ENCODE measurements at regions not wholly inside any gene's neighbourhood (a gene's known extent, or its start where the extent isn't known, plus 50 kb on each side); places are given as distances from the start of the nearest gene placed in this dataset.
"Not testable (repeated sequence)": the region's sequence is repeated elsewhere in the genome, so short reads cannot be mapped to it uniquely, and the experiment has no call there.

DNA sequence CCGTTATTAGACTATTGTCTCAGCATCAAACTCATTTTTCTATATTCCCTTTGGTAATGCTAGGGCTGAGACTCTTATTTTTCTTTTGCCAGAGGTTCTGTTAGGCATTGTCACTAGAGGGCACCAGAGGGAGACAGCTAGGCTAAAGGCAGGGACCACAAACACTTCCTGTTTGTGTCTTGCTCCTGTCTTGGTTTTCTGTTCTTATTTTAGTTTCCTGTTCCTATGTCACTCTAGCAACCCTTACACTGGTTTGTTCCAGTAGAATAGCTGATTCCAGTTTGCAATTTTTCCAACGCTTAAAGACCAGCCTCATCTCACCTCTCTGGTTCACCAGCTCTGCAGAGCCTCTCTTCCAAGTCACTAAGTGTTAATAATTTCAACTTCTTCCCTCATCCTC lies 772.0 kb downstream of the DIAPH3 start:
- TF ChIP-seq, protein P1, sequence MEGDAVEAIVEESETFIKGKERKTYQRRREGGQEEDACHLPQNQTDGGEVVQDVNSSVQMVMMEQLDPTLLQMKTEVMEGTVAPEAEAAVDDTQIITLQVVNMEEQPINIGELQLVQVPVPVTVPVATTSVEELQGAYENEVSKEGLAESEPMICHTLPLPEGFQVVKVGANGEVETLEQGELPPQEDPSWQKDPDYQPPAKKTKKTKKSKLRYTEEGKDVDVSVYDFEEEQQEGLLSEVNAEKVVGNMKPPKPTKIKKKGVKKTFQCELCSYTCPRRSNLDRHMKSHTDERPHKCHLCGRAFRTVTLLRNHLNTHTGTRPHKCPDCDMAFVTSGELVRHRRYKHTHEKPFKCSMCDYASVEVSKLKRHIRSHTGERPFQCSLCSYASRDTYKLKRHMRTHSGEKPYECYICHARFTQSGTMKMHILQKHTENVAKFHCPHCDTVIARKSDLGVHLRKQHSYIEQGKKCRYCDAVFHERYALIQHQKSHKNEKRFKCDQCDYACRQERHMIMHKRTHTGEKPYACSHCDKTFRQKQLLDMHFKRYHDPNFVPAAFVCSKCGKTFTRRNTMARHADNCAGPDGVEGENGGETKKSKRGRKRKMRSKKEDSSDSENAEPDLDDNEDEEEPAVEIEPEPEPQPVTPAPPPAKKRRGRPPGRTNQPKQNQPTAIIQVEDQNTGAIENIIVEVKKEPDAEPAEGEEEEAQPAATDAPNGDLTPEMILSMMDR (IDR thresholded peaks at IDR 0.05; ENCODE audit: low read depth, low read length, missing control alignments): peak; percentile 88
- no peak overlapping the region for H3K4me3 ChIP-seq (replicated peaks; ENCODE audit: low read depth, low read length)
- DNase-seq (ENCODE audit: extremely low read depth, low read depth): peak; percentile 63

DNA sequence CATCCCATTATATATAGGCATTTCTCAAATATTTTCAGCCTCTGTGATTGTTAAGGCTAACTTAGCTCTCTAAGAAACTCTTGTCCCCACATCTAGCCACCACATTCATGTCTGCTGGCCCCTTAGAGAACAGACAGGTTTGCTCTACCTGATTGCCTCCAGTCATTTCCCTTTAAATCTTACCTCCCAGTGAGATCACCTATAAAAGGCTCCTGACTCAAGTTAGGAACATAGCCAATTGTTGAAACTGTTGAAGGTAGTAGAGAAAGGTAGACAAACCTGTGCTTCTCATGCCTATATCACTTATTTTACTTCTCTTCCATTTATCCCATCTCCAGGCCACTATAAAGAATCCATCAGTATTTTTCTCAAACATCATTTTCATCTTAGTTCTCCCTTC lies 771.4 kb downstream of the DIAPH3 start:
- TF ChIP-seq, protein P1 (IDR thresholded peaks at IDR 0.05; ENCODE audit: low read depth, low read length, missing control alignments): no peak
- no peak for DNase-seq (ENCODE audit: extremely low read depth, low read depth)
- no peak overlapping the region for H3K4me3 ChIP-seq (replicated peaks; ENCODE audit: low read depth, low read length)

DNA sequence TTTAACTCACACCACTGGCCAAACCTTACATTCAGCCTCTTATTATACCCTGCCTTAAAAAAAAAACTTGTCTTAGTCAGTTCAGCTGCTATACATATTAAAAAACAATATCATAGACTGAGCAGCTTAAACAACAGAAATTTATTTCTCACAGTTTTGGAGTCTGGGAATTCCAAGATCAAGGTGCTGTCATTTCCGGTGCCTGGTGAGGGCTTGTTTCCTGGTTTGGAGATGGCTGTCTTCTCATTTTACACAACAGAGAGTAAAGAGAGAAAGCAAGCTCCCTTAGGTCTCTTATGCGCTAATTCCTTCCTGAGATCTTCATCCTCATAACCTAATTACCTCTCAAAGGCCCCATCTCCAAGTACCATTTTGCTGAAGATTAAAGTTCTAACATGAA lies 769.2 kb downstream of the DIAPH3 start:
- no peak for DNase-seq (ENCODE audit: extremely low read depth, low read depth)
- H3K4me3 ChIP-seq (replicated peaks; ENCODE audit: low read depth, low read length): no peak overlapping the region
- TF ChIP-seq, protein P1 (IDR thresholded peaks at IDR 0.05; ENCODE audit: low read depth, low read length, missing control alignments): no peak

DNA sequence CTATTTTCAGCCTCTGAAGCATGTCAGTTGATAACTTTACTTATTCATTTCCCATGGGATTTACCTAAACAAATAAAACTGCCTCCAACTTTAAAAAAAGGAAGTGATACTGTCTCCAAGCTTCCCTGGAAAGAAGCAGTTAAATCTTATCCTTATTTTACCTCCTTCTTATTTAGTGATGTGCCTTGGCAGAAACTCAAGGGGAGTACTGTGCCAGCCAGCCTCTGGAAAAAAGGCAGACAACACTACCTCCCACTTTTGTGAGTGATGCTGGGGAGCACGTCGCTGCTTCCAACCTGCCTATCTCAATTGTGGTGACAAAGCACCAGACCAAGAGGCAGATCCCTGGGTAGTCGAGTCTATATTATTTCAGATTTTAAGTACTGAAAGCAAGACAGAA lies 765.6 kb downstream of the DIAPH3 start:
- no peak for DNase-seq (ENCODE audit: extremely low read depth, low read depth)
- TF ChIP-seq, protein P1 (IDR thresholded peaks at IDR 0.05; ENCODE audit: low read depth, low read length, missing control alignments): no peak
- no peak overlapping the region for H3K4me3 ChIP-seq (replicated peaks; ENCODE audit: low read depth, low read length)

DNA sequence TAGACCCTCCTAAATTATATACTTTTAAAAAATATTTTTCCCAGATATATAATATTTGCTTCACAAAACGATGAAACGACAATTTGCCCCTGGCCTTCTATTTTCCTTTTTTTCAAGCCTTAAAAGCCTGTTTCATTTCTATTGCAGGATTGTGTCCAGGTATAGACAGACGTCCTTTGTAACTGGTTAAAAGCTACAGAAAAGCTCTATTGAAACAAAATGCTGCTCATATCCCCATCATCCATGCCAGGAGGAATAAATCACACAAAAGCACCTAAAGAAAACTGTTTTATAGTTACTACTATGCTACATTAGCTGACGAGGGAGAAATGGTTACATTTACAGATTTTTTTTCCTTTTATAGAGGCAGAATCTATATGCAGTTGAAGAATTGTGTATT lies 765.1 kb downstream of the DIAPH3 start:
- TF ChIP-seq, protein P1 (IDR thresholded peaks at IDR 0.05; ENCODE audit: low read depth, low read length, missing control alignments): no peak
- DNase-seq (ENCODE audit: extremely low read depth, low read depth): no peak

DNA sequence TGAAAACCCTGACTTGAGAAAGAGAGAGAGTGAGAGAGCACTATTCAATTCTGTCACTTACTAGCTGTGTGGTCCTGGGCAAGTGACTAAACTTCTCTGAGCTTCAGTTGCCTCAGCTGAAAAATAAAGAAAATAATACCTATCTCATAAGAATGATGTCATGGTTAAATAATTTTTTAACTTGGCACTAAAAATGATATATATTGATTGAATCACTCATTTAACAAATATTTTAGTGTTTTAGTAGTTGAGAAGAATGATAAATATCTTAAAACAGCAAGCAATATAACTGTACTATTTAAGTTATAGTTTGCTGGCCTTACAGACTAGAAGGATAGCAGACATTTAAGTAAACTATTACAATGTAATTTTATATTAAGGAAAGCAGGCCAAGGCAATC lies 764.2 kb downstream of the DIAPH3 start:
- no peak for DNase-seq (ENCODE audit: extremely low read depth, low read depth)
- H3K4me3 ChIP-seq (replicated peaks; ENCODE audit: low read depth, low read length): no peak overlapping the region
- TF ChIP-seq, protein P1 (IDR thresholded peaks at IDR 0.05; ENCODE audit: low read depth, low read length, missing control alignments): no peak

More for the DNA sequence above, 765.1 kb downstream of the DIAPH3 start:
- H3K4me3 ChIP-seq (replicated peaks; ENCODE audit: low read depth, low read length): no peak overlapping the region

DNA sequence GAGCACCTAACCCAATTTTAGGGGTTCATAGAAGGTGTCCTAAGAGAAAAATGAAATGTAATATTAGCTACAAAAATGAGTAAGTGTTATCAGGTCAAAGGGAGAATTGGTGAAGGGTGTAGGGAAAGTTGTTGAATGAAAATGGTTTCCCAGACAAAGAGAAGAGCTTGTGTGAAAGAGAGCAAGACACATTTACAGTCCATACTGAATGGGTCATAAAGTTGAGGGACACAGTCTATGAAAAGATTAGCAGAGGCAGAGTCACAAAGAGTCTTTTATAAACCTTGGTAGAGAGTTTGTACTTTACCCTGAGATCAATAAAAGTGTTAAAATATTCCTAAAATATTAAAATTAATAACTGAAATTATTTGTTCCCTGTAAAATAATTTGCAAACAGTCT lies 759.4 kb downstream of the DIAPH3 start:
- no peak for DNase-seq (ENCODE audit: extremely low read depth, low read depth)
- no peak overlapping the region for H3K4me3 ChIP-seq (replicated peaks; ENCODE audit: low read depth, low read length)
- TF ChIP-seq, protein P1 (IDR thresholded peaks at IDR 0.05; ENCODE audit: low read depth, low read length, missing control alignments): no peak

DNA sequence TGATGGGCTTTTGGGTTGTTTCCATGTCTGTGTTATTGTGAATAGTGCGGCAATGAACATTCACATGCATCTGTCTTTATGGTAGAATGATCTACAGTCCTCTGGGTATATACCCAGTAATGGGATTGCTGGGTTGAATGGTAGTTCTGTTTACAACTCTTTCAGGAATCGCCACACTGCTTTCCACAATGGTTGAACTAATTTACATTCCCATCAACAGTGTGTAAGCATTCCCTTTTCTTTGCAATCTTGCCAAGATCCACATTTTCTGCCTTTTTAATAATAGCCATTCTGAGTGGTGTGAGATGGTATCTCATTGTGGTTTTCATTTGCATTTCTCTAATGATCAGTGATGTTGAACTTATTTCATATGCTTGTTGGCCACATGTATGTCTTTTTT lies 756.5 kb downstream of the DIAPH3 start:
- DNase-seq (ENCODE audit: extremely low read depth, low read depth); H3K4me3 ChIP-seq (replicated peaks; ENCODE audit: low read depth, low read length): not testable (repeated sequence)
